Neural crest cell (in vitro differentiated cells): ENCODE measurements at regions not wholly inside any gene's neighbourhood (a gene's known extent, or its start where the extent isn't known, plus 50 kb on each side); places are given as distances from the start of the nearest gene placed in this dataset.
A peak's percentile ranks its signal among the peaks of the same experiment; 100 is the strongest.

Experiments used
- DNase-seq: peaks from one replicate; pipeline ENCODE4 v3.0.0; 2021; ENCODE audit warnings: low read depth, mixed read lengths, low spot score
- H3K27ac Mint-ChIP-seq: one replicate; pipeline ENCODE4 v1.8.0; 2021; ENCODE audit warnings: mild to moderate bottlenecking, mixed read lengths; ENCODE audit not compliant: unreplicated experiment
- H3K27me3 Mint-ChIP-seq: 2 replicates; pipeline ENCODE4 v1.8.0; 2021; ENCODE audit warnings: low read depth, mild to moderate bottlenecking, mixed read lengths
- H3K36me3 Mint-ChIP-seq: 2 replicates; pipeline ENCODE4 v1.8.0; 2021; ENCODE audit warnings: low read depth, mild to moderate bottlenecking, mixed read lengths
- H3K4me1 Mint-ChIP-seq: 2 replicates; pipeline ENCODE4 v1.8.0; 2021; ENCODE audit warnings: mixed read lengths
- H3K4me3 Mint-ChIP-seq: one replicate; pipeline ENCODE4 v1.8.0; 2021; ENCODE audit warnings: mild to moderate bottlenecking, mixed read lengths
- H3K9me3 Mint-ChIP-seq: 2 replicates; pipeline ENCODE4 v1.8.0; 2021; ENCODE audit warnings: mixed read lengths
- TF ChIP-seq, protein P1 (sequence below): fragments of 200-600 bp; sonication (generic); conservative IDR thresholded peaks from 2 replicates; pipeline ENCODE4 v1.5.0; 2021; ENCODE audit warnings: antibody characterized with exemption, mild to moderate bottlenecking

DNA sequence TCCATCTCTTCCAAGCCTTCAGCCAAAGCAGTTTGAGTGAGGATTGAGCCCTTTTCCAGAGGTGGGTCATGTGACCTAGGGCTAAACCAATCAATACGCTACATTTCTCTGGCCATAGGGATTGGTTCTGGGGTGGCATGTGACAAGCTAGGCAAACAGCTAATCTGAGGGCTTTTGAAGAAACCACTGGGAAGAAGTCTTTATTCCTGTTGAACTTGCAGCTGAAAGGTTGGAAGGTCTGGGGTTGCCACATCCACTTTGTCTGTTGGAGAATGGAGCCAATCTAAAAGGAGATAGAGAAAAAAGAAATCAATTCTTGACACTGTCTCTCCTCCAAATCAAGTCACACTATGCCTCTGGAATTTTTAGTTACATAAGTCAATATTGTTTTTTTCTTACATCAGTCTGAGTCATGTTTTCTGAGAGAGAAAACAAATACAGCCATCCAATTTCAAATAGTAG is 637.8 kb upstream of the WWC1 start:
- H3K4me1 Mint-ChIP-seq = peaks cover 19% of the 10 kb centered on the region
- peaks cover 3% of the 10 kb centered on the region for H3K36me3 Mint-ChIP-seq
- TF ChIP-seq, protein P1, sequence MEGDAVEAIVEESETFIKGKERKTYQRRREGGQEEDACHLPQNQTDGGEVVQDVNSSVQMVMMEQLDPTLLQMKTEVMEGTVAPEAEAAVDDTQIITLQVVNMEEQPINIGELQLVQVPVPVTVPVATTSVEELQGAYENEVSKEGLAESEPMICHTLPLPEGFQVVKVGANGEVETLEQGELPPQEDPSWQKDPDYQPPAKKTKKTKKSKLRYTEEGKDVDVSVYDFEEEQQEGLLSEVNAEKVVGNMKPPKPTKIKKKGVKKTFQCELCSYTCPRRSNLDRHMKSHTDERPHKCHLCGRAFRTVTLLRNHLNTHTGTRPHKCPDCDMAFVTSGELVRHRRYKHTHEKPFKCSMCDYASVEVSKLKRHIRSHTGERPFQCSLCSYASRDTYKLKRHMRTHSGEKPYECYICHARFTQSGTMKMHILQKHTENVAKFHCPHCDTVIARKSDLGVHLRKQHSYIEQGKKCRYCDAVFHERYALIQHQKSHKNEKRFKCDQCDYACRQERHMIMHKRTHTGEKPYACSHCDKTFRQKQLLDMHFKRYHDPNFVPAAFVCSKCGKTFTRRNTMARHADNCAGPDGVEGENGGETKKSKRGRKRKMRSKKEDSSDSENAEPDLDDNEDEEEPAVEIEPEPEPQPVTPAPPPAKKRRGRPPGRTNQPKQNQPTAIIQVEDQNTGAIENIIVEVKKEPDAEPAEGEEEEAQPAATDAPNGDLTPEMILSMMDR = no peak
- H3K27ac Mint-ChIP-seq = no peak overlapping the region
- DNase-seq = no peak
- no peaks in the 10 kb centered on the region for H3K27me3 Mint-ChIP-seq
- no peaks in the 10 kb centered on the region for H3K9me3 Mint-ChIP-seq
- H3K4me3 Mint-ChIP-seq = no peak overlapping the region

DNA sequence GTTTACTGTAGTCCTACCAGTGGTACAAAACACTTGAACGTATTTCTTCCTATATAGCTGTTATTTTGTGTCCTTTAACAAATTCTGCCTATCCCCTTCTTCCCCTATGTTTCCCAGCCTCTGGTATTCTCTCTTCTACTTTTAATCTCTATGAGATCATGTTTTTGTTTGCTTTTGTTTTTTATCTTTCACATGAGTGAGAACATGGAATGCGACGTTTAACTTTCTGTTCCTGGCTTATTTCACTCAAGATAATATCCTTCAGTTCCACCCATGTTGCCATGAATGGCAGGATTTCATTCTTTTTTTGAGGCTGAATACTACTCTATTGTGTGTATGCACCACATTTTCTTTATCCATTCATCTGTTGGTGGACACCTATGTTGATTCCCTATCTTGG is 634.4 kb upstream of the WWC1 start:
- no peak overlapping the region for H3K4me3 Mint-ChIP-seq
- H3K4me1 Mint-ChIP-seq = peaks cover 12% of the 10 kb centered on the region
- peak overlapping the region; percentile 15 for H3K27ac Mint-ChIP-seq
- no peak for DNase-seq
- H3K27me3 Mint-ChIP-seq = no peaks in the 10 kb centered on the region
- peaks cover 3% of the 10 kb centered on the region for H3K36me3 Mint-ChIP-seq
- TF ChIP-seq, protein P1 = no peak
- H3K9me3 Mint-ChIP-seq = no peaks in the 10 kb centered on the region

GRCh38 chr5:167658889-167659288 is 632.6 kb upstream of the WWC1 start:
- no peaks in the 10 kb centered on the region for H3K36me3 Mint-ChIP-seq
- TF ChIP-seq, protein P1 = no peak
- H3K27me3 Mint-ChIP-seq = no peaks in the 10 kb centered on the region
- no peak overlapping the region for H3K4me3 Mint-ChIP-seq
- DNase-seq = no peak
- no peaks in the 10 kb centered on the region for H3K9me3 Mint-ChIP-seq
- H3K4me1 Mint-ChIP-seq = peaks cover 12% of the 10 kb centered on the region
- H3K27ac Mint-ChIP-seq = no peak overlapping the region

- H3K36me3 Mint-ChIP-seq = no peaks in the 10 kb centered on the region
- TF ChIP-seq, protein P1 = no peak
- peaks cover 16% of the 10 kb centered on the region for H3K4me1 Mint-ChIP-seq
- no peak overlapping the region for H3K4me3 Mint-ChIP-seq
- no peaks in the 10 kb centered on the region for H3K27me3 Mint-ChIP-seq
- H3K9me3 Mint-ChIP-seq = no peaks in the 10 kb centered on the region
- no peak overlapping the region for H3K27ac Mint-ChIP-seq
- DNase-seq = no peak
These were observed 629.8 kb upstream of the WWC1 start for GRCh38 chr5:167661605-167662004.

DNA sequence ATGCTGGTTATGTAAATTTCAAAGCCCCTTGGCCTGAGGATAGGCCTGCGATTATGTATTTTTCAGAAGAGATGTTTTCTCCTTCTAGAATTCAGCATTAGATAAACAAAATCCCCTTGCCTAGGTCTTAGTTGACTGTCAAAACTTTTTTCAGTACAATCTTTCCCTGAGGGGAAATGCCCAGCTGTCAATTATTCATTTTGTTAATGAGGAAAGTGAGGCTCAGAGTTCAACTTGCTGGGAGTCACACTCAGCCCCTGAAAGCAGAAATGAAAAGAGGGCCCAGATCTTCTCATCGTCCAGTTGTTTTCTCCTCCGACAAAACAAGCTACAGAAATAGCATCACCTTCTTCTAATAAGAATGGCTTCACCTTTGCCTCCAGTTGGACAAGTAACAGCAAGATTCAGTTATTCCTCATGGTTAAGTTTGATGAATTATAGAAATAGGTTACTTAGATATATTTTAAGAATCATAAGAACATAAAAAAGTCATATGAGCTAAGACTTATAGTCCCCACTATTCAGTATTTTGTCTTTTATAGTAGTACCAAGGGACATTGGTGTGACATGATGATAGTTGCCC is 627.1 kb upstream of the WWC1 start:
- TF ChIP-seq, protein P1 = no peak
- peaks cover 9% of the 10 kb centered on the region for H3K4me1 Mint-ChIP-seq
- H3K36me3 Mint-ChIP-seq = no peaks in the 10 kb centered on the region
- H3K27ac Mint-ChIP-seq = no peak overlapping the region
- H3K27me3 Mint-ChIP-seq = no peaks in the 10 kb centered on the region
- no peak overlapping the region for H3K4me3 Mint-ChIP-seq
- no peaks in the 10 kb centered on the region for H3K9me3 Mint-ChIP-seq
- DNase-seq = no peak
